ENCODE measurements at regions not wholly inside any gene's neighbourhood (a gene's known extent, or its start where the extent isn't known, plus 50 kb on each side); places are given as distances from the start of the nearest gene placed in this dataset.
A peak's percentile ranks its signal among the peaks of the same experiment; 100 is the strongest.

DNA sequence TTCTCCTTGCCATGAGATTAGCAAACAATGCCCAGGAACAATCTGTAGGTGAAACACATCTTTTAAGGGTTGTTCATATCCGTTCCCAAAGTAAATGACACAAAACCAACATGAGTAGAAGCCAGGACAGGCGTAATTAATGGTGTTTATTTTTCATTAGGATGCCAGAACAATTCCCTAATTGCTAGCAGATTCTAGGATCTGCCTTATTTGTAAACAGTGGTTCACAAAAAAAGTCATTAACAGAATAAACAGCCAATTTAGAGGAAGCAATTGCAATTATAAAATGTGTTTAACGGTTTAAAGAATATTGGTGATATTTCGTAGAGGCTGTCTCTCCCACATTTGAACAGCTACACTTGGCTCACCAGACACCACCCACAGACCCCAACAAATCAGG lies 250.6 kb upstream of the GPR26 start:
- no peak for DNase-seq

DNA sequence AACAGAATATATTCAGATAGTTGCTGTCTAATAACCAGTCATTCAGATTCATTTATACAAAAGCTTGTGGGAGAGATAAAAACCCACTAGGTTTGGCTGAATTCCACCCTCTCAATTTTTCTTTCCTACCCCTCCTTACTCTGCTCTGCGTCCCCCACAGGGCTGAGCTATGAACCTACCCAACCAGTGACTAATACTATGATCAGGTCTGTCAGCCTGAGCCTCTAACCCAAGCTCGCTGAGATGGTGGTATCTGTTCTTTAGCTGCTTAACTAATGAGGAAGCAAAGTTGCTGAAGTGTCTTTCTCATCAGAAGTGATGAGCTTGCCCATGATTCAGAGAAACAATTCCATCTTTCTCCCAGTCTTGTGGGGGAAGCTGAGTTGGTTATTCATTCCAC lies 248.7 kb upstream of the GPR26 start:
- no peak for DNase-seq

DNA sequence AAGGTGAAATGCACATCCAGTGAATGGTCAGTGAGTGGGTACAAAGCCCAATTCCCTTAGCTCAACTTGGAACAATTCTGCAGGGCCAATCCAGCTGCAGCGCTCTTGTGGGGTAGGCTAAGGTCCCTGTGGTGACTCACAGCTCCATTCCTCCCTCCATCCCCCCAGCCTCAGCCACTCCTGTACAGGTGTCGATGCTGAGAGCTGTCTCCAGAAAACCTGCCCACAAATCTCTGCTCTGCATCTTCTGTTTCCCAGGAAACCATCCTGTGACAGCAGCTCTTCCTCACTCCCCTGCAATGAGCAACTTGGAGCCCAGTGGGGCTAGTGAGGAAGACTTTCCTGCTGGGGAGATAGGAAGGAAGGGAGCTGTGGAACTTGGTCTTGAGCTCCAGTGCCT lies 244.7 kb upstream of the GPR26 start:
- no peak for DNase-seq

DNA sequence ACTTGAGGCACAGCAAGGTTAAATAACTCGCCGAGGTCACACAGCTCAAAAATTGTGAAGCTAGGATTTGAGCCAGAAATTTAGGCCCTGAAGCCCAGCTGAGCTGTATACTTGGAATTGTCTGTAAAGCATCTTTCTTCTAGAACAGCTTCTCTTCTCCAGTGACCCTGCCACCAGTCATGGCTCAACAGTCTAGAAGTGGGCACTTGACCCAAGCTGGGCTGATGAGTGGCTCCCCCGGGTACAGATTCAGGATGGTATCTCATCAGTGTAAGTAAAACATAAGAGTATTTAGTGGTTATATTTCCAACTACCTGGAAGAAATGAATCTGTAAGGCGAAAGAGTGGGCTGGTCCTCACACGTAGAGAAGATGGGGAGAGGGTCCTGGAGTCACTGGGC lies 243.9 kb upstream of the GPR26 start:
- DNase-seq, result no peak

DNA sequence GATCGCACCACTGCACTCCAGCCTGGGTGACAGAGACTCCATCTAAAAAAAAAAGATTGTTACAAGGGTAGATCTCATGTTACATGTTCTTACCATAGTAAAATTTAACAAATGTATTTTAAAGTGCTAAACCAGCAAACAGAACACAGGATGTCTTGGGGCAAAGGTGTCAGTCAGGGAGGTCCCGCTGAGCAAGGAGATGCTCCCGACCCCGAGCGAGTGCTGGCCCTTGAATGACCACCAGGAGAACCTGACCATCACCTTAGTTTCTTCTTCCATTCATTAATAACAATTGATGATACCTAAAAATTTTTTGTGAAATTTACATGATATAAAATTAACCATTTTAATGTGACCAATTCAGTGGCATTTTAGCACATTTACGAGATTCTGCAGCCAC lies 241.6 kb upstream of the GPR26 start:
- DNase-seq, result no peak

DNA sequence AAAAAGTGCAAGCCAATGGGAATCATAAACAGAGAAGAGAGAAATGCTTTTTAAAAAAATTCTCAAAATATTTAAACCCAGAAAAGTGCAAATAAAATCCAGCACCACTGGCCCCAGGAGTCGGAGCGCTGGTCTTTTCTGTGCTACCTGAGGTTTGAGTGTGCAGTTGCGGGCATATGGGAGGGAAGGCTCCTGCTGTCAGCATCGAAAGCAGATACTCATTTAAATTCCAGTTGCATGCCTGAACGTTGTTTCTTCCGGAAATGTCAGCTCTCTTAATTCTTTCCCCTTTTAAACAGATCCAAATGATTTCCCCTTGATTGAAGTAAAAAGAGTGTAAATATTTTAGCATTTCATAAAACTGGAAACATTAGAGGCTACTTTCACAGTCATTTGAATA lies 240.5 kb upstream of the GPR26 start:
- DNase-seq, result no peak

DNA sequence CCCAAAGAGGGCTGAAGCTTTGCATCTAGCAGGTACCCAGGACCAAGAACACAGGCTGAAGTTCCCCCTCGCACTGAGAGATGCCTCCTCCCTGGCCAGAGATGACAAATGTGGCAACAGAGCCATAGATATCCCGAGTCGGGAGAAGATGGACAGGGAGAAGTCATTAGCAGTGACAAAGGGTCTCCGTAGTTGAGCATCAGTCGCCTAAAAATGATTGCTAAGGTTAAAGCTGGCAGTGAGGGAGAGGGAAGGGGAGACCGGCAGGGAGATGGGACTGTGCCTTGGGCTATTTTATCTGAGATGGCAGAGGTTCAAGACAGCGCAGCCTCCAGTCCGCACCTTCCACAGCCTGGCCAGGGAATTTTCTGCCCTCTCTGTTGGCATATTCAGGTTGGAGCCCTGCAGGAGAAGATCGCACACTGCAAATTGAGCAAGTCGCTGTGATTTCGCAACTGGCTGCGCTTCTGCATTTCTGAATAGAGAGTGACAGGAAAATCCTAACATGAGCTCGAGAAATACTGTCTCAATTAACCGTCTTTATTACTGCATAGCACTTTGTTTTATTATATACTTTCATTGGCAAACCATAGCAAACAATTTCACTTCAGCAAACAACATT lies 238.9 kb upstream of the GPR26 start:
- peak; percentile 67 to 94 for DNase-seq

DNA sequence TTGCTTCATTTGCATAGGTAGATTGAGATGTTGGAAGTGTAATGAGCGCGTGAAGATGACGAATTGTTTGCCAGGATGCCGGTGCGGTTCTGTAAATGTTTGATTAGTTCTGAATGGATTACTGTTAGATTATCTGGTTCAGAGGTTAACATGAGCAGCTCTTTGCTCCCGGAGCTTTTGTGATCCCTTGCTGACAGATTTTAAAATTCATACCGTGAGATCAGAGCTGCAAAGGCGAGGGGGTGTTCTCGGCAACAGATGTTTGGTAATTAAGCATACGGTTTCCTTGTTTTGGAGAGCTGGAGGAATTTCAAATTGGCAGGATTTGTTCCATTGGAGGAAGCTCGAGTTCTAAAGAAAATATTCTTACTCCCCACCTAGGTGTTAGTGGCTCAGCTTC lies 237.8 kb upstream of the GPR26 start:
- no peak for DNase-seq

DNA sequence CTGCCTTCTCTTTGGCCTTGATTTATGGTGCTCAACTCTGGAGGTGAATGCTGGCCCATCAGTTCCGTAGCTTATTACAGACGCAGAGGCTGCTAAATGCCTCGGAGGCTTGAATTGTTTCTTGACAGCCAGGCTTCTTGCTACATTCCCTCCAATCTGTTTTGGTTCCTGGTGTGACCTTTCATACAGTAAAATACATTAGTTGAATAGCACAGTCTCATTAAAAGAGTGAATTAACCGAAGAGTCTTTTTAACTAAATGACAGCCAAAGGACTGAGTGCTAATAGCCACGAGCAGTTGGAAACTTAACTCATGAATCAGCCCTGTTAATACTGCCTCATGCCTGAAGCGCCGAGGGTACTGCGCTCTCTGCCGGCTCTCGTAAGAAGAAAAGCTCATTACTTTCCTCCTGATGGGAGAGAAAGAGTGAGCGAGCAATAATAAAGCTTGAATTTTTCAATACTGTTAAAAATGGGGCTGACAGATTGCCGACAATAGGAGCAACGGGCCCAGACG lies 236.4 kb upstream of the GPR26 start:
- no peak for DNase-seq

DNA sequence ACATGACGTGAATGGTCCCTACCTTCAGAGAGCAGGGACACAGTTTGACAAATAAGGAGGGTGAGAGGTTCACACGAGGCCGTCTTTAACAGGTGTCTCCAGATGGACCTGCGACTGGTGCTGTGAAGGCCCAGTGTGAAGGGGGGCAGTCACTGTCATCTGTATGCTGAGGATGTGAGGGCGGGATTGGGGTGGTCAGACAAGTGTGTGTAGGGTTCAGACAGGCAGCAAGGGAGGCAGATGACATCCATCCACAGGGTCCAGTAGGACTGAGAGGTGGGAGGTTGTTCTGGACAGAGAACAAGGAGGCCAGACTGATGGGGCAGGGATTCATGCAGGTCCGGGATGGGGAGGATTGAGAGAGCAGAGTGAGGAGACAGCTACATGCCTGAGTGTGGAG lies 232.6 kb upstream of the GPR26 start:
- no peak for DNase-seq

DNA sequence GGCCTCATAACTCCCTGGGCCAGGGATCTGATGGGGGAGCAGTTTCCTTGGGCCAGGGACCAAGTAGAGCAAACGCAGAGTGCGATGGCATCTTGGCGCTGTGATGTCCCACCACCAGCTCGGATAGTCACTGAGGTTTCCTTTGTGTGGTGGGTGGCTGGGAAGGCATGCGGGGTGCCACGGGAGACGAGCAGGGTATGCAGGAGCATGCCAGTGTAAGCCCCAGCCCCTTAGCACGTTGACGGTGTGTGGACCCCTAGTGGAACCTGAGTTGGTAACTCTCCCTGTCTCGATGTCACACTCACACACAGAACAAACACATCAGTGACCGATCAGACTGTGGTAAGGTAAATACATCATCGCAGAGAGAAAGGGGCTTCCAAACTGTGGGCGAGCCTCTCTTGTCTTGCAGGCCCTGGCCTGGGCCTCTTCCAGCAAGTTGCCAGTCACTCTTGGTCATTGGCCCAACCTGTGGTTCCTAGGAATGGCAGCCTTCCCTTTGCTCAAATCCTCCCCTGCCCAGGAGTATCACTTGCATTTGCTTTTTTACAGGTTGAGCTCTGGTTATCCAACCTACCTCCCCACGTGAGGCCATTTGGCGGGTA lies 231.6 kb upstream of the GPR26 start:
- DNase-seq, result no peak

DNA sequence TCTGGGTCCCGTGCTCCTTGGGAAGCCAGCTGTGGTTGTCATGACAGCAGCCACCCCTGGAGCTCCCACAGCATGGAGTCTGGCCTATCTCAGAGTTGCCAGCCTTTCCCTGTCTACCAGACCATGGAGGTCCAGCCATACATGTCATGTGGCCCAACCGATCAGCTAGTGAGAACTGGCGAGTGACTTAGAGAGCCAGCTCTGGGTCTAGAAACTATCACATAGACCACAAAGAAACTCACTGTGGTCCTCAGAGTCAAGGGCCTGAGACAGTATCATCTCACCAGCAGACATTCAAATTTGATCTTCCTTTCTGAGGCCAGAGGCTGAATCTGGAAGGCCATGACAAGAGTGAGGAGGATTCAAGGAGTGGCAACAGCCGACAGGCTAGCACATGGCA lies 223.3 kb upstream of the GPR26 start:
- DNase-seq, result no peak

DNA sequence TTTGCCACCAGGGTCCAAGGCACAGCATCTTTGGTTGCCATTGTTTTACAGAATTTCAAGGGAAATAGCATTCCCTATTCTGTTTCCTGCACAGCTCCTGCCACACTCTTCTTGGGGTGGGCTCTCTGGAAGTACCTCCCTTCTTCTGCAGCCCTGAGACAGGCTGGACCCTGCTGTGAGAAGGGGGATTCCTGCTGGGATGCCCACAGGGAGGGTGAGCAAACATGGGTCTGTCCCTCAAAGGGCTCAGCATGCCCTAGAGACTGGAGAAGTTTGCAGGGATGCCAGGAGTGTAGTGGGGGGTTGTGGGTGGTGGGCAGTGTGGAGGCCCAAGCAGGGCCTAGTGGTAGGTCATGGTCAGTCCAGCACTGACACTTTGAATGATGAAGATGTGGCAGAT lies 222.2 kb upstream of the GPR26 start:
- DNase-seq, result no peak

DNA sequence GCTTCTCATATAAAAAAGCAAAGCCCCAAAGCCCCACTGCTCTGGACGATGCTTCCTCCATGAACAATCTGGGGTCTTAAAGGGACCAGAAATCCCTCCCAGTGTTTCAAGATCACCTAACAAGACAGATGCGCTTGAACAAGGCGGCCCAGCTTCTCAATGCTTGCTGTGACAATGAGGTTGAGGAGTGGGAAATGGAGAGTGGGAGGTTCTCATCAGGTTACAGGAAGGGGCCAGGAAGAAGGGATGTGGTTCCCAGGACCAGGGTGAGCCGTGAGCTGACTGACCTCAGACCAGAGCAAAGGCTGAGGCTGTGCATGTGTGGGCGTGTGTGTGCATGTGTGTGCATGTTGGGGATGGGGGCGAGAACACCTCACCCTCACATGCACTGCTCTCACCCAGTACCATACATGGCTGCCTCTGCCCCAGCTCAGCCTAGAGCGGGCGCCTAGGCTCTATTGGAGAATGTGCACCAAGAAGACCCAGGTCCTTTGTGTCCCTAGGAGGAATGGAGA lies 220.8 kb upstream of the GPR26 start:
- DNase-seq, result no peak

DNA sequence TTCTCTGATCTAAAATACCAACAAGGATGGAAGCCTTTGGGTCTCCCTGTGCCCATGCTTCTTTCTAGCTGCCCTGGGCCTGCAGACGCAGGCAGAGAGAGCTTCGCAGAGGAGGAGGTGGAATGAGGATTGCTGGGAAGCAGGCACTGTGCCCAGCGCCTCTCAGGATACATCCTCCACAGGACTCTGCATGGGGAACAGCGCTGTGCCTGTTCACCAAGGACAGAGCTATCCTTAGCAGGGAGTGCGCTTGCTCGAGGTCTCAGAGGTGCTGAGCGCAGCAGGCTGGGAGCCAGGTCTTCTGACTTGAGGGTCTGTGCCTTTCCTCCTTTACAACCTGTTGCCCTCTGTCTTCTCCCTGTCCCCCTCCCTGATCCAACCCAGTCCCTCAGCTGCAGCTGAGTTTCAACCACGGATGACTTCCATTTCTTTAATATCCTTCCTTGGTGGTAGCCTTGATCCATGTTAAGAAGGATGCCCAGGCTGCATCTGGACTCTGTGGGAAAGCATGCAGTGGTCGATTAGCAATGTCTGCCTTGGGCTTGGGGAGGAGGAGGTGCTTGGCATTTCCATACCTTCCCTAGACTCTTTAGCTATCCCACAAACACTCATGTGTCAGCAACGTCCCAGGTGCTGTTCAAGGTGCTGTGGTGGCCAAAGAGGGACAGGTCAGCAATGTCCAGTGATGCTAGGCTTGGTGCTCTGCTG lies 219.6 kb upstream of the GPR26 start:
- DNase-seq, result no peak

DNA sequence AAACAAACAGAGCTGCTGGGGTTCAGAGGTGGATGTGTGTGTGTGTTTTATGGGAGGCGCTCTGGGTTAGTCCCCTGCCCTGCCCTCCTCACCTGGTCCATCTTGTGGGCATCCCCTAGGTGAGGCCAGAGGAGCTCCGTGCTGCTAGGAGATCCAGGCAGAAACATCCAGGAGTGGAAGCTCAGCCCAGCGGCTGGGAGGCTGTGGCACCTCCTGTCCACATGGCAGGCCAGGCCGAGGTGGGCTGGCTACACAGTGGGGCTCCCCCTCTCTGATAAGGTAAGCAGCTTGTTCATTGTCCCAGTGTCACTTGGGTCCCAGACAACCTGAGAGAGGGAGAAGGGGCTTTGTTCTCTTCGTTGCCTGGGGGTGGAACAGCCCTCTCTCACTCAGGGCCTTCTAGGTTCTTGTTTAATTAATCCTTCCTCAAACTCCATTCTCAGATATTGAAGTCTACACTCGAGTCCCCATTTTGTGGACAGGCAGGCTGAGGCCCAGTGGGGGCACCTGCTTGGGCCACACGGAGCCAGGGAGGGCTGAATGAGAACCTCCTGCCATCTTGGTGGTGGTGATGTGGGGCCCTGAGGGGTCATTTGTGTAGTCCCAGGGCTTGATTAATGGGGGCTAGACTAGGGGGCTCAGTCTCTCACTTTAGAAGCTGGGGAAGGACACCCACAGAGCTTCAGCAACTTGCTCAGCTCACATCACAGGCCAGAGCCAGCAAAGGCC lies 216.8 kb upstream of the GPR26 start:
- DNase-seq, result no peak

DNA sequence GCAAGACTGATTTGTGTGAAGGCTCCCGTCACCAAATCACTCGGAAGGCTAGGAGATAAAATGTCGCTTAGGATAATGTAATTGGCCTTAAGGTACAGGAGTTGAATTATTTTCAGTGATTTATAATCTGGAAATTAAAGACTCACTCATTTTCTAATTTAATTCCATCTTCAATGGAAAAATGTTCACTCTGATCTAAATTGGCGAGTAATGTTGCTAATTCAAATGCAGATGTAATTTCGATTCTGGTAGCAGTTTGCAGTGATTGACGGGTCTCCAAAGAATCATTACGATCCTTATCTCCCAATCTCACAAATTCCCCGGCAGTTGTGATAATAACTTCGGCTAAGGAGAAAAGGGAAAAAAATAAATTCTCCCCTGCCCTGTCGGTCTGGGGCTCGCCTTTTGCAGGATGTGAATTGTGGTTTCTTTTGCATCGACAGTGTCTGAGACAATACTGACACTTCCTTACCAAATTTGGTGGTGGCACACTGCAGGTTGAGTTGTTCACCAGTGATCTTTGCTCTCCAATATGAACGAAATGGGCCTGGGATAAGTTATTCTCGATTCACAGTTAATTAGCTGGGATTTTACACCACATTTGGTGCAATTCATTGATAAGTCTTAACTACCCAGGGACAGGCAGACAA lies 215.1 kb upstream of the GPR26 start:
- DNase-seq, result no peak

DNA sequence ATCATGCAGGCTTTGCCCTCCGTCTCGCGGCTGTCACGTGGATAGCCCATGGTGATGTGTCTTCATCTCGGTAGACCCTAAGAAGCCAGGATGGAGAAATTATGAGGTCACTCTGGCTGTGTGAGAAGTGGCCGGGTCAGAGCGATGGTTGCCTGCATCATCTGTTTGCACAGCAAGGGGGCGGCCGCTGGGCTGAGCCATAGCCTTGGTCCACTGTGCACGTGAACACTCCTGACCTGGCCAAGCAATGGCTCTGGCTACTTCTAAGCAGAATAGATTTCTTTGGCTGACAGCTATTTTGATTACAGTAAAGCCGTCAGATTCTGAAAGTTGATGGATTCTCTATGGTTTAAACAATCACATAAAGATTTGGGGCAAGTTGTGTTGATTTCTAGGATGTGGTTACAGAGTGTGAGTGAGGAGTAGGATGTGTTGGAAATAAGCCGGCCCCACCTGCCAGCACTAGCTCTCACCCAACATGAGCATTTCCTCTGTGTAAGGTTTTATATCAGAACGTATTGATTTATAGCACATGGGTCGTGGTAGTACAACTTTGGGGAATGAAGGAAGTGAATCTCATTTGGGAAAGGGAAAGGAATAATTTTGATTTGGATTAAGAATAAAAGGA lies 214.4 kb upstream of the GPR26 start:
- no peak for DNase-seq

DNA sequence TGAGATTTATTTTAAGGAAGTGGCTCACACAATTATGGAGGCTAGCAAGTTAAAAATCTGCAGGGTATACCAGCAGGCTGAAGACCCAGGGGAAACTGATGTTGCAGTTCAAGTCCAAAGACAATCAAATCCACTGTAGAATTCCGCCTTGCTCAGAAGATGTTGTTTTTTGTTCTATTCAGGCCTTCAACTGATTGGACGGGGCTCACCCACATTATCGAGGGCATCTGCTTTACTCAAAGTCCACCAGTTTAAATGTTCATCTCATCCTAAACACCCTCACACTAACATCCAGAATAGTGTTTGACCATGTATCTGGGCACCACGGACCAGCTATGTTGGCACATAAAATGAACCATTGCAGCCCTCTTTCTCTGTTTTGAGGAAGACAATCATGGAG lies 211.2 kb upstream of the GPR26 start:
- no peak for DNase-seq

DNA sequence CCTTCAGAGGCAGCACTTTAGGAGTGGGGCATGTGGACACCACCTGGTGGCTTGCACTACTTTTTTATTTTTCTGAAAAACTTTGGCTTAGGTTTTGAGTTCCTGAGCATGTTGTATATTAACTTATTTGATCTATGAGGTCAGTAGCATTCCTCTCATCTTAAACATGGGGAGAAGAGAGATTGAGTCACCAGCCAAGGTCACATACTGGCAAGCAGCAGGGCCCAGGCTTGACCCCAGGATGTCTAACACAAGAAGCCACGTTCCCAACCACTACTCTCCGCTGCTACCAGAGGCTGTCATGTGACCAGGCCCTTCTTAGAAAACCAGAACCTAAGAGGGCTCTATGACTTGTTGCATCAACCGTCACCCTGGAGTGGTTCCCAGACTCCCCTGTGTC lies 210.3 kb upstream of the GPR26 start:
- DNase-seq, result no peak

DNA sequence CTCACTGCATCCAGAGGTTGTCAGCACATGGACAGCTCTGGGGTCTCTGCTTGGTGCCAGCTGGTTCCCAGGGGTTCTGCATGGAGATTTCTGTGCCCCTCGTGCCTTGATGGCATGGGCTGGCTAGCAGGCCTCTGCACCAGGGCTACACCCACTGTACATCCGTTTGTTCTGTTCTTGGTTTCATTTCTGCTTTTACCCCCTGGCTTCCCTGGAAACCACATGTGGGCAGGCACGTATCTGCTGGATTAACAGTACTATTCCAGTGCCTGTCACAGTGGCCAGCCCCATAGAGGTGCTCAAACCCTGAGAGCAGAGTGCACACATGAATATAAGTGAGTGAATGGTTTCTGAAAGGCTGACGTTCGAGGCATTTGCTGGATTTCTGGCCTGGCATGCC lies 207.2 kb upstream of the GPR26 start:
- no peak for DNase-seq

DNA sequence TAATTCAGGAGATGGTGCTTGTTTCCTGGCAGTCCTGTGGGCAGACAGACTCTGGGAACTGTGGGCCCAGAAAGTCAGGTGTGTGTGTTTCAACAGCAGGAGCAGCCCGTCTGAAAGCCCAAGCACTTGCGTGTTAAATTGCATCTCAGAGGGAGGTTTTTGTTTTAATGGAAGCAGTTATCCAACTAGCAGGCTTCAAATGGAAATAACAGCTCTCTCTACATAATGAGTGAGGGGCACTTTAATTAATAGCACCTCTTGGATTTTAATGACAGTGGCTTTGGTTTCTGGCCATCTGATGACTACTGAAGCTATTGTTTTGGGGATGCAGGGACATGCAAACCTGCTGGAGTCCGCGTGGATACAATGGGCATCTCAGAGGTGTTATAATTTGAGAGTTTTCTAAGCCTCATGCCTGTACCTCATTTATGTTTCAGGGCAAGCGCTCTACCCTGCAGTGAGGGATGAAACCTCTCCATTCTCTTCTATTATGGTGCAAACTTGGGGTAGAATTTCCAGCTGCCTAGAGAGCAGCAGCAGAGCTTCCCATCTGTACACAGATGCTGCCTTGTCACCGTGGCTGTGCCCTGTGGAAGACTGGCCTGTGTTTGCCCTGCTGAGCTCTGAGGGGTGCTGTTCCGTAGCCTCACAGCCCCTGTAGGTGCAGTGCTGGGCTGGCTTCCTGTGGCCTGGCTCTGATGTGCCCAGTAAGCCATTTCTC lies 206.6 kb upstream of the GPR26 start:
- no peak for DNase-seq

All from inflammatory macrophage treated with lipopolysaccharide for 1 hour (primary cell).